GM21529 (cell line): ENCODE measurements at regions not wholly inside any gene's neighbourhood (a gene's known extent, or its start where the extent isn't known, plus 50 kb on each side); places are given as distances from the start of the nearest gene placed in this dataset.

Experiments used
- ATAC-seq: cut with Tn5 transposase; IDR thresholded peaks from one replicate; pipeline ENCODE4 v1.9.1; 2021; ENCODE audit not compliant: unreplicated experiment

DNA sequence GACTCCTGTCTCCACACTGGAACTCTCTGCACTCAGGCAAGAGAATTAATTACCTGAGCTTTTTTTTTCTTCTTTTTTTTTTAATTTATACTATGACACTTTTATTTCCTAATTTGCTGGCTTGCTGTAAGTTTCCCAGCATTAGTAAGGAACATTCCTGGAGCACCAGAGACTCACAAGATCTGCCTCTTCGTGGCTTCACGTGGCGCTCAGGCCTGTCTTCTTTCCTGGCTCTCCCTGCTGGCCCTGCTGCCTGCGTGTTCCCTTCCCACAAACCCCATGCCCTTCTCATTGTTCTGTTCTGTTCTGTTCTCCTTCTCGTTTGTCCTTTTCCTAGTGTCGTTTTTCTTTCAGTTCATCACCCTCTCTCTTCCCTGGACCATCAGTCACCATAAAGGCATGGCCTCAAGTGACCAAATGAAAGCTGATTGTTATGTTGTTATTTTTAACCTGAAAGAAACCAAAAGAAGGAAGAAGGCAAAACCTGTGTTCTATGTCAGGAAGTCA is 591.6 kb upstream of the PFKP start:
- no peak for ATAC-seq

GRCh38 chr10:2471811-2472210 is 595.5 kb upstream of the PFKP start:
- no peak for ATAC-seq

DNA sequence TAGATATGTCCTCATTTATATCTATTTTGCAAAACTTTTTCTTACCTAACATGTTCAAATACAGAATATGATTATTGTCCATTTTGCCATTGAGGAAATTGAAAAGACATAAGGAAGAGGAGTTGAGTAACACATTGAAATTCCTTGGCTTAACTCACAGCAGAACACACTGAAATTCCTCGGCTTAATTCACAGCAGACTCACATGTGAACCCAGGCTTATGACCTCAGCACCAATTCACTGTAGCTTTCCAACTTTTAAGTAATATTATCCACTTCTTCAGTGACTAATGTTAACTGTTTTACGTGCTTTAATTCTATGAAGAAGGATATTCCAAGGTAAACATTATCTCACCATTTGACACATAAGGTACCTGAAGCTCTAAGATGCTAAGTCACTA is 597.5 kb upstream of the PFKP start:
- no peak for ATAC-seq

DNA sequence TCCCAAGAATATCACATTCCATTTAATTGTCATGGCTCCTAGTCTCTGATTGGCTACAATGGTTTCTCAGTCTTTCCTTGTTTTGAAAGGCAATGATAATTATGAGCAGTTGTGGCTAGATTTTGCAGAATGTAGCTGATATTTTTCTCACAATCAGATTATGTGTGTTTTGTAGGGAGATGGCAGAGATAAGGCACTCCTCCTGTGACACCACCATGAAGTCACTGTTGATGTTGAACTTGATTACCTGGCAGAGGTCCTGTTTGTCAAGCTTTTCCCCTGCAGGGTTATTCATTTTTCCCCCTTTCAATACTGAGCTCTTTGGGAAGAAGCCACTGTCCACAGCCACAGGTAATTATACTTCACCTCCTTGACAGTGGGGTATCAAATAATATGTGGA is 602.9 kb upstream of the PFKP start:
- no peak for ATAC-seq

- no peak for ATAC-seq
Observed at GRCh38 chr10:2463316-2463715, 604.0 kb upstream of the PFKP start.

DNA sequence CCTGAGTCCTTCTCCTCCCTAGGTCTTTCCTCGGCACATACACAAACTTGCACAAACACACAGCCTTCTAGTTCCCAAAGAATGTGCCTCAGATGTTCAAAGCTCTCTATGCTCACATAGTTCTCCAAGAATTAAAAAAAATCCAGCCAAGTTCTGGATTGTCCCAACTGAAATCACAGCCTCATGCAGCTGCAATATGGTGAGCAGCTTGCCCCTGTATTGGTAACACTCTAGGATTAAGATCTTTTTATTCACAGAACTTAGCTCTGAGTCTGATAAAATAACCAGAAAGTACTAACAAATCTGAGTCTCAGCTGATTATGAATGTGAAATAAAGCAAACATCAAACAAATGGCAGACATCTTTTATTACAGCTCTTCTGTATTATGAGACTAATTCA is 604.8 kb upstream of the PFKP start:
- ATAC-seq: no peak

- no peak for ATAC-seq
Observed at GRCh38 chr10:2460812-2461211, 606.5 kb upstream of the PFKP start.

GRCh38 chr10:2459713-2460112 is 607.6 kb upstream of the PFKP start:
- ATAC-seq: no peak

DNA sequence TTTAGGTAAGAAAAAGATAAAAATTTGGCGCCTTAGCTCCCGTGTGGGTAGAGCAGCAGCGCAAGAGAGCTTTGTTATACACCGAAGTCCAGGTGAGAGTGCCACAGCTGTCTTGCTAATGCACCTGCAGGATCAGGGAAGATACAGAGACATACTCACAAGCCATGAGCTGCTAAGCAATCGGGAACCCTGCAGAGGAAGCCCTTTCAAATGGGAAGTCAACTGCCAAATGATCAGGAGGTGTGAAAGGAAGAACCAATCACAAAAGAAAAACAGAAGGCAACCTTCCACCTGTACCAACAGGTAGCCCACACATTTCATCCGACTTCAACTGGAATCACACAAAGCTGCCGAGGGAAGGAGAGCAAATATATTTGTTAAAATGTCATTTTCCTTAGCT is 610.5 kb upstream of the PFKP start:
- ATAC-seq: no peak

GRCh38 chr10:2445370-2445769 is 622.0 kb upstream of the PFKP start:
- no peak for ATAC-seq

DNA sequence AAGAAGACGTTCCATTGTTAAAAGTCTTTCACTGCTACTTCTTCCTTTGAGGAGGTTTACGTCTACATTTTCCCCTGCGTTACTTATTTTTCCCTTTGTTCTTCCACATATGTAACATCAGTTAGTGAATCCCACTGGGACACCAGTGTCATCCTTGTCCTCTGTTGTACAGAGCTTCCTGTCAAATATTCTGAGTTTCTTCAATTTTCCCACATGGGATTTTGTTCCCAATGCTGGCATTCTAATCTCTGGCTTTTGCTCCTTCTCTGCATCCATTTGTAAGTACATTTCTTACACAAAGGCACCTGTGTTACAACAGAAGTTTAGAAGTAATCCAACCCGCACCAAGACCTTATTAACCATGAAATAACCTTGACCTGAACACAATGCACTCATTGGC is 627.4 kb upstream of the PFKP start:
- no peak for ATAC-seq

DNA sequence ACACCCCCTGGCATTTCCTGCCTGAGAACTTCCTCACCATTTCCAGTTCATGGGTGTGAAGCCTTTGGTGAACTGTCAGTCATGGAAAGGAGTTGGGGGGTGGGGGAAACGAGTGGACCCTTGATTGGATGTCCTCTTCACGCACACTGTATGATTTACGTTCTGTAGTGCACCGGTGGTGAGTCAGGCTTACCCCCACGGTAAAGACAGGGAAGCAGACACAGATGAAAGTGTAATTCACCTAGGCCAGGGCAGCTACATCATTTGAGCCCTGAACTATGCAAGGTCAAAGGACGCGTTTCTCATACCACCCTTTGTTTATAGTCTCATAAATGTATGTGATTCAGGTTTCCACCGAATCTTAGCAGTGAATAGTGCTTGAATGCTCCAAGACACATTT is 628.3 kb upstream of the PFKP start:
- ATAC-seq: no peak

- ATAC-seq: no peak
Observed at GRCh38 chr10:2438248-2438939, 629.0 kb upstream of the PFKP start.

- ATAC-seq: no peak
Observed at GRCh38 chr10:2436933-2437332, 630.4 kb upstream of the PFKP start.

GRCh38 chr10:2431961-2432360 is 635.4 kb upstream of the PFKP start:
- ATAC-seq: no peak

DNA sequence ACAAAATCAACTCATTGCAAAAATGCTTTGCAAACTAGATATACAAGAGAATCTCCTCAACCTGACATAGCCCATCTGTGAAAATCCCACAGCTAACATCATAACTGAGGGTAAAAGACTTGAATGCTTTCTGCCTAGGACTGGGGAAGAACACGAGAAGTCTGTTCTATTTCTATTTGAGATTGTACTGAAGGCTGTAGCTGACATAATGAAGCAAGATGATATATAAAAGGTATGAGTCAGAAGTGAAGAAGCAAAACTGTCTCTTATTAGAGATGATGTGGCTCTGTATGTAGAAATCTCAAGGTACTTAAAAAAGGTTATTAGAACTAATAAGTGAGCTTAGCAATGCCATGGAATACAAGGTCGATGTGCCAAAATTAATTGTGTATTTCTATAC is 639.9 kb upstream of the PFKP start:
- ATAC-seq: no peak

GRCh38 chr10:2425320-2425719 is 642.0 kb upstream of the PFKP start:
- ATAC-seq: no peak

GRCh38 chr10:2414562-2414961 is 652.8 kb upstream of the PFKP start:
- ATAC-seq: no peak

GRCh38 chr10:2414039-2414438 is 653.3 kb upstream of the PFKP start:
- no peak for ATAC-seq

DNA sequence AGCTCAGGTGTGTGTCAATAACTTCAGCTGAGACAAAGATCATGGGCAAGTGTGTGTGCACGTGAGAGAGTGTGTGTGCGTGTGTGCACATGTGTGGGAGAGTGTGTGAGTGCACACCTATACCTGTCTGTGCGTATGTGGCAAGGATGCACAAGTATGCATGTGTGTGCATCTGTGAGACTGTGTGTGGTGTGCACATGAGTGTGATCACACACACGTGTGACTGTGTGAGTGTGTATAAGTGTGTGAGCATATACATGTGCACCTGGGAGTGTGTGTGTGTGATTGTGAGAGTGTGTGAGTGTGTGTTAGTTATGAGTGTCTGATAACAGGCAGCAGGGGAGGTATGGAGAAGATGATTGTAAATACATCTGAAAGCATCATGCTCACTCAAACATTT is 657.3 kb upstream of the PFKP start:
- no peak for ATAC-seq

GRCh38 chr10:2401459-2401858 is 664.1 kb upstream of the ADARB2 start:
- no peak for ATAC-seq

DNA sequence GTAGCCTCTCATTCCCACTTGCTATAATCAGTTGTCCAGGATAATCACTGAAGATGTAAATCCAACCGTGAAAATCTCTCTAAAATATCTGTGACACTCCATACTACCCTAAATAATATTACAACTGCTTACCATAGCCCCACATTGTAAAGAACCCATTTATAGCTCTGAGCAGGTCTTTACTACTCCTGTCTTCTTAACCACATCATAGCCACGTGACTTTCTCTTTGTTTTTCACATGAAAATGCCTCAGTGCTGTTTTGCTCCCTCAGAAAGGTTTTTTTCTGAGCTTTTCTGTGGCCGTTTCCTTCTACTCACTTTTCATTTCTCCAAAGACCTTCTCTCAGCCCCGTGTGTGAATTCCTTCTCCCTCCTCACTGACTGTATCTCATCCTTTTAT is 662.2 kb upstream of the ADARB2 start:
- no peak for ATAC-seq

DNA sequence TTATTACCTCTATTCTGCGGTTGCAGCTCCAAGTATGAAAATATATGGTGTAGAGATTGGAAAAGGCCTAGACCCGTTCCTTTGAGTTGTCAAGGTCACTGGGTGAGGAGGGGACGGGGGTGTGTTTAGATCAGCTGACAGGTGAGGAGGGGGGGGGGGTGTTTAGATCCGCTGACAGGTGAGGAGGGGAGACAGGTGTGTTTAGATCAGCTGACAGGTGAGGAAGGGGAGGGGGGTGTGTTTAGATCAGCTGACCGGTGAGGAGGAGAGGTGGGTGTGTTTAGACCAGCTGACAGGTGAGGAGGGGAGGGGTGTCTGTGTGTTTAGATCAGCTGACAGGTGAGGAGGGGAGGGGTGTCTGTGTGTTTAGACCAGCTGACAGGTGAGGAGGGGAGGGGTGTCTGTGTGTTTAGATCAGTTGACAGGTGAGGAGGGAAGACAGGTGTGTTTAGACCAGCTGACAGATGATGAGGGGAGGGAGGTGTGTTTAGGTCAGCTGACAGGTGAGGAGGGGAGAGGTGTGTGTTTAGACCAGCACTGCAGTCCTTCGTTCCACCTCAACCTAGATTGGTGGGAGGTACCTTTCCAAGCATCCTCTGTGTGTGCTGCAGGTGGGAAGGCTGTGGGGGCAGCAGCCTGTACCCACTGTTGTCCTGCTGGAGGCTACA is 655.0 kb upstream of the ADARB2 start:
- ATAC-seq: no peak
